K562 (cell line): ENCODE measurements at regions not wholly inside any gene's neighbourhood (a gene's known extent, or its start where the extent isn't known, plus 50 kb on each side); places are given as distances from the start of the nearest gene placed in this dataset.

Source experiments
- ATAC-seq: fragments of 200-7000 bp; cut with Tn5 transposase; 3 replicates; pipeline ENCODE4 v1.9.1; 2020; ENCODE audit warnings: moderate library complexity
- BruUV-seq: library from RNA; stranded (reverse); fragments of 400-500 nt; replicated peaks from 2 replicates; lab custom pipeline; 2021; lab: Mats Ljungman, UMichigan
- CTCF ChIA-PET: fragments of 300-600 bp; formaldehyde crosslinking; extraction: SDS; loops from one replicate; lab custom pipeline; 2021; ENCODE audit warnings: low intra/inter-chr PET ratio; lab: Yijun Ruan, JAX
- POLR2A ChIA-PET: fragments of 300-600, 350-650 bp; sonication (Branson Sonifier 250); formaldehyde crosslinking; extraction: SDS; loops from one replicate; lab custom pipeline; 2021; ENCODE audit warnings: antibody characterized with exemption, inconsistent platforms; lab: Yijun Ruan, JAX
- DNase-seq, 4 experiments: peaks; one replicate each; pipeline versions ENCODE4 v3.0.0 to v3.0.0-alpha.2; 2011 to 2018; ENCODE audit warnings: low spot score in 3 of 4, mixed read lengths in 3 of 4; ENCODE audit errors: extremely low read depth in 1 of 4
- FAIRE-seq: peaks from 2 replicates; lab custom pipeline; 2011; peaks lifted over from hg19 to GRCh38; lab: Jason Lieb, UNC
- H2AFZ ChIP-seq: 2 replicates; pipeline ENCODE4 v1.6.0; 2011; ENCODE audit warnings: low read depth, low read length, control low read depth, inconsistent platforms
- H3K27ac ChIP-seq: fragments of 200-600 bp; 3 replicates; pipeline ENCODE4 v1.8.0; 2011; ENCODE audit warnings: low read depth, mild to moderate bottlenecking, control low read depth, inconsistent platforms, low read length, moderate library complexity, mixed read lengths; ENCODE audit errors: extremely low read depth
- H3K27me3 ChIP-seq, 2 experiments: fragments of 300-600 bp in 1 of 2; 2 replicates in 1 of 2; 3 replicates in 1 of 2; pipeline versions ENCODE4 v1.6.0 to v1.8.0; 2011; ENCODE audit warnings: inconsistent platforms in 2 of 2, low read length in 2 of 2, mild to moderate bottlenecking in 1 of 2, mixed read lengths in 1 of 2, moderate library complexity in 1 of 2; ENCODE audit not compliant: control insufficient read depth in 2 of 2, insufficient read depth in 2 of 2
- H3K36me3 ChIP-seq: fragments of 300-600 bp; 3 replicates; pipeline ENCODE4 v1.8.0; 2011; ENCODE audit warnings: mild to moderate bottlenecking, low read length, inconsistent platforms; ENCODE audit not compliant: control insufficient read depth, insufficient read depth
- H3K4me1 ChIP-seq, 2 experiments: fragments of 200-600 bp in 1 of 2; replicated peaks in 1 of 2; 2 replicates in 1 of 2; 3 replicates in 1 of 2; pipeline versions ENCODE4 v1.5.1 to v1.8.0; 2011; ENCODE audit warnings: inconsistent platforms in 2 of 2, low read length in 2 of 2, mild to moderate bottlenecking in 1 of 2, mixed read lengths in 1 of 2, moderate library complexity in 1 of 2; ENCODE audit not compliant: control insufficient read depth in 2 of 2, insufficient read depth in 2 of 2
- H3K4me2 ChIP-seq: 2 replicates; pipeline ENCODE4 v1.6.1; 2011; ENCODE audit warnings: low read length, control low read depth, inconsistent platforms, mixed read lengths; ENCODE audit not compliant: insufficient read depth
- H3K4me3 ChIP-seq: fragments of 200-600 bp; sonication (generic), shearing (Covaris generic); 2 replicates; pipeline ENCODE4 v1.5.1; 2016; ENCODE audit warnings: control low read depth, inconsistent platforms
- H3K79me2 ChIP-seq: fragments of 200-600 bp; 3 replicates; pipeline ENCODE4 v1.8.0; 2011; ENCODE audit warnings: low read length, inconsistent platforms; ENCODE audit not compliant: control insufficient read depth, insufficient read depth
- H3K9ac ChIP-seq, 2 experiments: 2 replicates each; pipeline versions ENCODE4 v1.6.0 to v1.6.1; 2011; ENCODE audit warnings: low read depth in 2 of 2, low read length in 2 of 2, control low read depth in 1 of 2, inconsistent platforms in 1 of 2, mild to moderate bottlenecking in 1 of 2, mixed read lengths in 1 of 2; ENCODE audit not compliant: insufficient read depth in 1 of 2
- H3K9me1 ChIP-seq: one replicate; pipeline ENCODE4 v1.6.0; 2011; ENCODE audit warnings: inconsistent platforms, mild to moderate bottlenecking, low read length, moderate library complexity; ENCODE audit not compliant: control insufficient read depth, insufficient read depth
- H3K9me3 ChIP-seq: replicated peaks from 2 replicates; pipeline ENCODE4 v1.5.1; 2011; ENCODE audit warnings: low read depth, low read length, inconsistent platforms; ENCODE audit not compliant: control insufficient read depth, insufficient read depth
- H4K20me1 ChIP-seq: replicated peaks from 2 replicates; pipeline ENCODE4 v1.6.1; 2011; ENCODE audit warnings: low read length, inconsistent platforms, mixed read lengths; ENCODE audit not compliant: control insufficient read depth, insufficient read depth
- LCOR ChIP-seq: sonication (generic); formaldehyde crosslinking; IDR thresholded peaks from 2 replicates; pipeline ENCODE4 v1.8.0; 2022; ENCODE audit warnings: mild to moderate bottlenecking, missing genetic modification reagents
- MGA ChIP-seq: fragments of 450-650 bp; IDR thresholded peaks from 2 replicates; pipeline ENCODE4 v1.6.1; 2016; ENCODE audit warnings: mild to moderate bottlenecking, moderate library complexity
- MLX ChIP-seq, 2 experiments: fragments of 450-650 bp in 1 of 2; sonication (generic) in 1 of 2; formaldehyde crosslinking; conservative IDR thresholded peaks; 2 replicates each; pipeline versions ENCODE4 v1.4.0 to v1.8.1; 2020 to 2022; ENCODE audit warnings: mild to moderate bottlenecking in 1 of 2, missing genetic modification reagents in 1 of 2
- SUPT5H ChIP-seq: fragments of 450-650 bp; IDR thresholded peaks from 2 replicates; pipeline ENCODE4 v1.6.1; 2016
- ZNF609 ChIP-seq: sonication (generic); formaldehyde crosslinking; IDR thresholded peaks from 2 replicates; pipeline ENCODE4 v1.8.1; 2023; ENCODE audit warnings: missing genetic modification reagents, mild to moderate bottlenecking, borderline replicate concordance
- WGBS: fragments of 100-300 bp; shearing (Covaris generic); methylation state at CpG from one replicate; pipeline ENCODE4 v1.1.6; 2016; ENCODE audit warnings: low coverage, mixed read lengths; ENCODE audit not compliant: insufficient coverage; ENCODE audit errors: missing lambda C conversion rate; 5-methylcytosine and 5-hydroxymethylcytosine counted together
- in situ Hi-C: fragments of 300-500 bp; cut with MboI; formaldehyde crosslinking; loops from 4 replicates; pipeline ENCODE4 v1.15.0; 2018; ENCODE audit warnings: inconsistent platforms, mixed read lengths
- intact Hi-C: fragments of 100-400 bp; cut with micrococcal nuclease; formaldehyde crosslinking; loops from 2 replicates; pipeline ENCODE4 v1.14.2; 2022

- no peak overlapping the region for H2AFZ ChIP-seq
- TF ChIP-seq ZNF609 (no peak), MGA (no peak), SUPT5H (no peak), LCOR (CRISPR knock-in tag) (no peak), MLX (CRISPR knock-in tag; conservative IDR thresholded peaks at IDR 0.05) (no peak)
Observed at GRCh38 chr1:94721240-94721639, 98.9 kb upstream of the SLC44A3 start.

More at GRCh38 chr1:94721240-94721639, 98.9 kb upstream of the SLC44A3 start:
- CTCF ChIA-PET = interaction anchor here (0.6 kb wide), 1 partner anchor 85 kb away, joined by 3 read pairs; no protein-coding TSS in a partner anchor
- no peak overlapping the region for H3K4me2 ChIP-seq
- ATAC-seq (no peak), DNase-seq (no peak), FAIRE-seq (no peak)
- in situ Hi-C loops = no loop called here
- no peak overlapping the region for H3K4me3 ChIP-seq
- H3K27ac ChIP-seq = no peak overlapping the region
- H4K20me1 ChIP-seq = no peaks in the 10 kb centered on the region; the same call in 1 of the 2 replicates
- no peaks in the 10 kb centered on the region for H3K9me3 ChIP-seq
- intact Hi-C loops = loop anchor here (5.0 kb wide), 1 partner anchor 199 kb away; no protein-coding TSS in a partner anchor
- H3K36me3 ChIP-seq = no peaks in the 10 kb centered on the region
- H3K9me1 ChIP-seq = peaks cover 3% of the 10 kb centered on the region
- POLR2A ChIA-PET = interaction anchor here (0.5 to 0.6 kb wide), 2 partner anchors 10 to 119 kb away, joined by 3 read pairs; no protein-coding TSS in a partner anchor
- H3K9ac ChIP-seq = no peak overlapping the region
- no peaks in the 10 kb centered on the region for H3K4me1 ChIP-seq
- WGBS = 0% methylated on average over 7 of the region's 7 CpGs
- no peaks in the 10 kb centered on the region for H3K79me2 ChIP-seq
- H3K27me3 ChIP-seq = peaks cover 4 to 19% of the 10 kb centered on the region in 2 experiments; a peak in 3 of 5 replicates
- BruUV-seq = no TSS peak
